GM18498 (cell line): ENCODE measurements at regions not wholly inside any gene's neighbourhood (a gene's known extent, or its start where the extent isn't known, plus 50 kb on each side); places are given as distances from the start of the nearest gene placed in this dataset.

Experiments
- ATAC-seq: cut with Tn5 transposase; IDR thresholded peaks from one replicate; pipeline ENCODE4 v1.9.1; 2021; ENCODE audit warnings: mild to moderate bottlenecking, moderate library complexity; ENCODE audit not compliant: unreplicated experiment

- ATAC-seq, result no peak
Observed at GRCh38 chr17:27390540-27390939, 65.7 kb upstream of the KSR1 start.

GRCh38 chr17:27391427-27391826 lies 64.8 kb upstream of the KSR1 start:
- ATAC-seq, result no peak

- ATAC-seq, result no peak
Observed at GRCh38 chr17:27396045-27396444, 60.2 kb upstream of the KSR1 start.

- ATAC-seq, result no peak
Observed at GRCh38 chr17:27396941-27397340, 59.3 kb upstream of the KSR1 start.

DNA sequence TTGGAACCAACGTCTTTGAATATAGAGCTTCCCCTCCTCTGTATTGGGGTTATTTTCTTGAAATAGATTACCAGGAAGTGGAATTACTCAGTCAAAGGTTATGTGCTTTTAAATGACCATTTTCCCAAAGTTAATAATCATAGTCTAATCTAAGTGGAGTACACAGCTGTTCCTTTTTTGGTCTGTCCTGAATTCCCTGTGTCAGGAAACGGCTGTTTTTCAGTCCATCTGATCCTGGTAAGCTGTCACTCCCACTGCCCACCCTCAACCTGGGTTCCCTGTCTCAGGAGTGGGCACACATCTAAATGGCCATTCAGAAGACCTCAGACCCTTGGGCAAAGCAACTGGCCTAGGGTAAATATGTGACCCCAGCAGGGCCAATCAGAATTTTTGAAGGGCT lies 57.6 kb upstream of the KSR1 start:
- no peak for ATAC-seq

DNA sequence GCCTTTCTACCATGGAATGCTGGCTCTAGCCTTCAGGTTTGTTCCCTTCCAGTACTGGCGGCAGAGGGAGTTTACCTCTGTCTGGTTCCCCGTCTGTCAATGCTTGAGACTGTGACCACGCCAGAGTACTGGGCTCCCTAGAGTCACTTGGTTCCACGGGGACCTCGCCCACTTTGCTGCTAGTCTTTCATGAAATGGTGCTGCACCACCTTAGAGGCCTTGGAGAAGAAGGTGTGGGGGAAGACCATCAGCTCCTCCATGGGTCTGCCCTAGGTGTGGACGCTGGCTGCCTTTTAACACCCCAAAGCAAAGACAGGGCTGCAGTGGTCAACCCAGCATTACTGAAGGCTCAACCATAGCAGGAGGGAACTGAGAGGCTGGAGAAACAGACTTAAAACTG lies 55.3 kb upstream of the KSR1 start:
- no peak for ATAC-seq

GRCh38 chr17:27402943-27403342 lies 53.3 kb upstream of the KSR1 start:
- no peak for ATAC-seq

GRCh38 chr17:27403480-27404005 lies 52.7 kb upstream of the KSR1 start:
- no peak for ATAC-seq

GRCh38 chr17:27404676-27405075 lies 51.6 kb upstream of the KSR1 start:
- ATAC-seq, result no peak
